ENCODE measurements at regions not wholly inside any gene's neighbourhood (a gene's known extent, or its start where the extent isn't known, plus 50 kb on each side); places are given as distances from the start of the nearest gene placed in this dataset.
"Not testable (repeated sequence)": the region's sequence is repeated elsewhere in the genome, so short reads cannot be mapped to it uniquely, and the experiment has no call there.

DNA sequence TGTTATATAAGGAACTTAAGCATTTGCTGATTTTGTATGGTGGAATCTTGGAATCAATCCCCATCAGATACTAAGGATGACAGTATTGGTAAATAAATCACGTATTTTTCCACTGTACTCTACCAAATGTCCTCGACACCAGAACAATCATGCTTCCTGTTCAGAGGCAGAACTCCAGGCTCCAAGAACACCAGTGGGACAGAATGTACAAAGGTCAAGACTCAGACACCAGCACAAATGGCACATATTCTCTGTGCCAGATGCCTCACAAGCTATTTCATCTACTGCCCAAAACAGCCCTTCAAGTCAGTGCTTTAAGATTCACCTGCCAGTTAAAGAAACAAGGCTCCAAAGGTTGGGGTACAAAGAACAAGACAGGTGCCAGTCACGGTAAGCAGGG is 420.5 kb downstream of the STK39 start:
- Mint-ChIP-seq H3K27ac (no peak overlapping the region), H3K9me3 (no peaks in the 10 kb centered on the region), H3K27me3 (peaks cover 3% of the 10 kb centered on the region), H3K36me3 (no peaks in the 10 kb centered on the region), H3K4me3 (no peak overlapping the region), H3K4me1 (no peaks in the 10 kb centered on the region)
- no peak for DNase-seq
- CTCF ChIA-PET, result interaction anchor here (0.6 kb wide), 1 partner anchor 24 kb away, joined by 3 read pairs; no protein-coding TSS in a partner anchor

- H3K4me1 Mint-ChIP-seq, result no peaks in the 10 kb centered on the region
- peaks cover 3% of the 10 kb centered on the region for H3K27me3 Mint-ChIP-seq
- H3K9me3 Mint-ChIP-seq, result no peaks in the 10 kb centered on the region
- no peak overlapping the region for H3K27ac Mint-ChIP-seq
- CTCF ChIA-PET, result no interaction called here
- no peak for DNase-seq
- H3K4me3 Mint-ChIP-seq, result no peak overlapping the region
- H3K36me3 Mint-ChIP-seq, result no peaks in the 10 kb centered on the region
Measured at GRCh38 chr2:167825664-167826063, 421.7 kb downstream of the STK39 start.

- Mint-ChIP-seq H3K27me3 (peaks cover 3% of the 10 kb centered on the region), H3K36me3 (no peaks in the 10 kb centered on the region), H3K9me3 (no peaks in the 10 kb centered on the region), H3K4me3 (no peak overlapping the region), H3K4me1 (no peaks in the 10 kb centered on the region), H3K27ac (no peak overlapping the region)
- DNase-seq, result no peak
- CTCF ChIA-PET, result no interaction called here
Measured at GRCh38 chr2:167822690-167823465, 424.5 kb downstream of the STK39 start.

DNA sequence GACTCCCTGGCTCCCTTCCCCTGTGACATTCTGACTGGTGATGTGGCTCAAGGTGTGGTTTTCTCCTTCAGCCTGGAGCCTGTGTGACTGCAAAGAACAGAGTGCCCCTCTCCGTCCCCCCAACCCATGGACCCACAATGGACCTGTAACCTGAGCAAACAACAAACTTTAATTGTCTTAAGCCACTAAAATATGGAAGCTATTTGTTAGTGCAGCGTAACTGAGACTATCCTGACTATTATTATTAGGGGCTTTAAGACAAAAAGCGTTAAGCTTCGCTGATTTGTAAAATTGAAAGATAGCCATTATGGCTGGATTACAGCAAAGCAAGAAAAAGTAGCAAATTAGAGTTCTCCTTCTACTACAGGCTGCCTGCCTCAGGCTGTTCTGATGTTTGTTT is 426.9 kb downstream of the STK39 start:
- H3K4me3 Mint-ChIP-seq, result no peak overlapping the region
- H3K4me1 Mint-ChIP-seq, result no peaks in the 10 kb centered on the region
- no peaks in the 10 kb centered on the region for H3K9me3 Mint-ChIP-seq
- CTCF ChIA-PET, result no interaction called here
- no peaks in the 10 kb centered on the region for H3K27me3 Mint-ChIP-seq
- no peak for DNase-seq
- H3K36me3 Mint-ChIP-seq, result no peaks in the 10 kb centered on the region
- no peak overlapping the region for H3K27ac Mint-ChIP-seq

DNA sequence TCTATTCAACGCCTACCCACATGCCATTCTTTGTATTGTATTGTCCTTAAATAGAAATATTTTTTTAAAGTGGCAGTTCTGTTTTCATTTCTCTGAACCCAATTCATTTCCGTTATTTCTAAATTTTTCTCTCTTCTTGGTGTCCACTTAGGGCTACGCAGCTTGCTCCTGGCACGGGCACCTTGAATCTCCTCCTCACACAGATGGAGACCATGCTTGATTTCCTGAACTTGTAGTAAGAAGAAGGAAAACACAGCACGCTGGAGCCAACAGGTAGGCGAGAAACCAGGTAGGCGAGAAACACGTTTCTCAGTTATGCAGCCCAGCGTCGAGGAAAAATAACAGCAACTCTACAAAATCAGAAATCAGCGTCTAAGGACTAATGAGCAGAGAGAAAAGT is 428.9 kb downstream of the STK39 start:
- Mint-ChIP-seq H3K27me3 (no peaks in the 10 kb centered on the region), H3K27ac (no peak overlapping the region), H3K9me3 (no peaks in the 10 kb centered on the region), H3K4me3 (no peak overlapping the region), H3K4me1 (no peaks in the 10 kb centered on the region), H3K36me3 (no peaks in the 10 kb centered on the region)
- CTCF ChIA-PET, result no interaction called here
- no peak for DNase-seq

DNA sequence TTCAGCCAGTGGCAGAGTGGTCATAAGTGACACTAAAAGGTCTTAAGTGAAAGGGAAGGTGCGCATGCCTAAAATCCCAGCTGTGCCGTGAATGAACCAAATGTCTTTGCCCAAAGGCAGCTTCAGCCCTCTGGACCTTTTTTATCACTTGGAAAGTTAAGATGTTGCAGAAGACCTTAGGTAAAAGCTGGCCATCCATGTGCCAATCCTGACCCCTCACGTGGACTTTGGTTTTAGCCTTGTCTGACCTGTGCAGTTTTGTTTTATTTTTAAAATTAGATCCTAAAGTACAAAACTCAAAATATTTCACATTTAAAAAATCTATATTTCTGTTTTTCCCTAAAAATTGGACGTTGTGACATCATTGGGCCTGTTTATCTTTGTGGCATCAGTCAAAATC is 429.5 kb downstream of the STK39 start:
- CTCF ChIA-PET, result no interaction called here
- no peaks in the 10 kb centered on the region for H3K4me1 Mint-ChIP-seq
- H3K9me3 Mint-ChIP-seq, result no peaks in the 10 kb centered on the region
- no peak overlapping the region for H3K27ac Mint-ChIP-seq
- H3K27me3 Mint-ChIP-seq, result no peaks in the 10 kb centered on the region
- H3K4me3 Mint-ChIP-seq, result no peak overlapping the region
- no peak for DNase-seq
- no peaks in the 10 kb centered on the region for H3K36me3 Mint-ChIP-seq

- H3K27me3 Mint-ChIP-seq, result no peaks in the 10 kb centered on the region
- DNase-seq, result no peak
- H3K27ac Mint-ChIP-seq, result no peak overlapping the region
- no peak overlapping the region for H3K4me3 Mint-ChIP-seq
- H3K4me1 Mint-ChIP-seq, result no peaks in the 10 kb centered on the region
- no peaks in the 10 kb centered on the region for H3K9me3 Mint-ChIP-seq
- CTCF ChIA-PET, result no interaction called here
- H3K36me3 Mint-ChIP-seq, result no peaks in the 10 kb centered on the region
Measured at GRCh38 chr2:167817422-167817821, 430.0 kb downstream of the STK39 start.

GRCh38 chr2:167816874-167817290 is 430.5 kb downstream of the STK39 start:
- Mint-ChIP-seq H3K27ac (no peak overlapping the region), H3K4me3 (no peak overlapping the region), H3K27me3 (no peaks in the 10 kb centered on the region), H3K9me3 (no peaks in the 10 kb centered on the region), H3K36me3 (no peaks in the 10 kb centered on the region), H3K4me1 (no peaks in the 10 kb centered on the region)
- no peak for DNase-seq
- CTCF ChIA-PET, result no interaction called here

GRCh38 chr2:167814881-167815718 is 432.3 kb downstream of the STK39 start:
- CTCF ChIA-PET, result no interaction called here
- Mint-ChIP-seq H3K9me3 (no peaks in the 10 kb centered on the region), H3K27me3 (no peaks in the 10 kb centered on the region), H3K4me3 (no peak overlapping the region), H3K36me3 (no peaks in the 10 kb centered on the region), H3K4me1 (no peaks in the 10 kb centered on the region), H3K27ac (no peak overlapping the region)
- no peak for DNase-seq

- H3K4me1 Mint-ChIP-seq, H3K36me3 Mint-ChIP-seq, H3K27me3 Mint-ChIP-seq, H3K9me3 Mint-ChIP-seq, CTCF ChIA-PET, H3K27ac Mint-ChIP-seq, DNase-seq, H3K4me3 Mint-ChIP-seq: not testable (repeated sequence)
Measured at GRCh38 chr2:167814482-167814880, 432.9 kb downstream of the STK39 start.

- H3K4me3 Mint-ChIP-seq, CTCF ChIA-PET, H3K9me3 Mint-ChIP-seq, H3K4me1 Mint-ChIP-seq, H3K36me3 Mint-ChIP-seq, H3K27me3 Mint-ChIP-seq, DNase-seq, H3K27ac Mint-ChIP-seq: not testable (repeated sequence)
Measured at GRCh38 chr2:167809799-167810198, 437.6 kb downstream of the STK39 start.

DNA sequence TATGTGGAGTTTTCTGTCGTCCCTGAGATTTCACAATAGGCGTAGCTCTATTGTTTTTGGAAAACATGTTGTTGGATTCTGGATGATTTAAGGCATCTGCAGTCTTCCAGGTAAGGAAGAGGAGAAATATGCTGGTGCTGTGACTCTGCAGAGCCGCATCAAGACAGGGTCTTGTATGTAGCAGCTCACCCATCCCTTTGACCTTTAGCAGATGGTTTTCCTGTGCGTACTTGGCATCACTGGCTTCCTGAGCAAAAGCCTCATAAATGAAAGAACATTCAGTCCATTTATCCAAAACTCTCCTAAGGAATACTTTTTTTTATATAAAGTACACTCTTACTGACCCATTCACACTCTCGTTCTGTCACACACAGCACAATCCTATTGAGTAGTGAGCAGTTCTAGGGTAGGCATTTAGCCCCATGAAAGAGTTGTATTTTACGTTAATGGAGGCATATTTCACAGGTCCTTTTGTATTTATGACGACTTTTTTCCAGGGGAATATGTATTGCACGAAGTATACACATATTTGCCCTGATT is 443.9 kb downstream of the STK39 start:
- CTCF ChIA-PET, result no interaction called here
- DNase-seq, result no peak
- Mint-ChIP-seq H3K4me3 (no peak overlapping the region), H3K36me3 (no peaks in the 10 kb centered on the region), H3K9me3 (no peaks in the 10 kb centered on the region), H3K4me1 (no peaks in the 10 kb centered on the region), H3K27ac (no peak overlapping the region), H3K27me3 (no peaks in the 10 kb centered on the region)

DNA sequence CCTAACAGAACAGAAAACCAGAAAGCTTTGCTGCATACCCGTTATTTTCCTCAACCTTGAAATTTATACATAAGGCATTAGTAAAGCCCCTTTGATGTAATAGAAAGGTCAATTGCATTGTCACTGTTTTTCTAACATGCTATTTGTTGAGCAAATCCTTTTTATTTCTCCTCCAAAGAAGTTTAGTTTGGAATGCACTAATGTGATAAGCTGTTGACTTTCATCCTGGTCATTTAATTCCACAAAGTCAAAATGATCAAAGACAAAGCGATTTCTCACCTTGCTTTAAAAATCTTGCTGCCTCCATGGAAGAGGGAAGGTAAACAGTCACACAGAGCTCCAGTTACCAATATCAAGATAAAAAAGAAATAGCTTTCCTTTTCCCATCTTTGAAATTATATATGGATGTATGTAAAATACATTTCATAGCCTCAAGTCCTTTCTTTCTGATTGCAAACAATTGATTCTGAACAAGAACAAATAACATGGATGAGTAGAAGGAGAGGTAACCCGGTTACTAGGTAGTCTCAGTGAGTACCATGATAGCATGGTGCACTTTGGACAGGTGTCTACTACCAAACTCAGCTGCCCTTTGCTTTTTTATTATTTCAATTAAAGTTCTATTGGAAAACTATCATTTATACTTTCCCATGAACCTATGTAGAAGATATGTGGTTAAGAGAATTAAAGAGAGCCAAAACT is 452.7 kb downstream of the STK39 start:
- Mint-ChIP-seq H3K36me3 (no peaks in the 10 kb centered on the region), H3K4me3 (no peak overlapping the region), H3K4me1 (no peaks in the 10 kb centered on the region), H3K27ac (no peak overlapping the region), H3K27me3 (no peaks in the 10 kb centered on the region), H3K9me3 (no peaks in the 10 kb centered on the region)
- DNase-seq, result no peak
- CTCF ChIA-PET, result no interaction called here

GRCh38 chr2:167793725-167794124 is 453.7 kb downstream of the STK39 start:
- no peak for DNase-seq
- Mint-ChIP-seq H3K4me1 (no peaks in the 10 kb centered on the region), H3K27ac (no peak overlapping the region), H3K4me3 (no peak overlapping the region), H3K9me3 (no peaks in the 10 kb centered on the region), H3K36me3 (no peaks in the 10 kb centered on the region), H3K27me3 (no peaks in the 10 kb centered on the region)
- CTCF ChIA-PET, result no interaction called here
